C4-2B (cell line): ENCODE measurements at regions not wholly inside any gene's neighbourhood (a gene's known extent, or its start where the extent isn't known, plus 50 kb on each side); places are given as distances from the start of the nearest gene placed in this dataset.

Source experiments
- CTCF ChIP-seq: fragments of 450-650 bp; conservative IDR thresholded peaks from 2 replicates; pipeline ENCODE4 v1.5.1; 2017; ENCODE audit warnings: mild to moderate bottlenecking
- ZFX ChIP-seq: fragments of 450-650 bp; IDR thresholded peaks from 2 replicates; pipeline ENCODE4 v1.6.1; 2017

- TF ChIP-seq CTCF (no peak), ZFX (no peak)
These were observed 351.8 kb downstream of the OTOL1 start for GRCh38 chr3:161848376-161848775.
